WTC11 (cell line): ENCODE measurements at regions not wholly inside any gene's neighbourhood (a gene's known extent, or its start where the extent isn't known, plus 50 kb on each side); places are given as distances from the start of the nearest gene placed in this dataset.

Experiments
- ATAC-seq: fragments of 200-7000 bp; cut with Tn5 transposase; 2 replicates; pipeline ENCODE4 v1.10.0; 2021; ENCODE audit warnings: mild to moderate bottlenecking, moderate library complexity
- CTCF ChIA-PET: fragments of 300-600 bp; sonication (Branson Sonifier 250); formaldehyde crosslinking; loops from one replicate; lab custom pipeline; 2021; ENCODE audit warnings: antibody characterized with exemption; lab: Charles Lee
- POLR2A ChIA-PET: fragments of 350-600 bp; sonication (Branson Sonifier 250); formaldehyde crosslinking; loops from one replicate; lab custom pipeline; 2021; ENCODE audit warnings: antibody characterized with exemption; lab: Charles Lee
- DNase-seq: peaks from one replicate; pipeline ENCODE4 v3.0.0; 2021; ENCODE audit warnings: low spot score
- H3K27ac Mint-ChIP-seq: 2 replicates; pipeline ENCODE4 v1.8.0; 2021; ENCODE audit warnings: mixed read lengths
- H3K27me3 Mint-ChIP-seq: 2 replicates; pipeline ENCODE4 v1.8.0; 2021; ENCODE audit warnings: low read depth, mild to moderate bottlenecking, moderate library complexity, mixed read lengths
- H3K36me3 Mint-ChIP-seq: 2 replicates; pipeline ENCODE4 v1.8.0; 2021; ENCODE audit warnings: mixed read lengths
- H3K4me1 Mint-ChIP-seq: 2 replicates; pipeline ENCODE4 v1.8.0; 2022; ENCODE audit warnings: mixed read lengths
- H3K4me3 Mint-ChIP-seq: 2 replicates; pipeline ENCODE4 v1.8.0; 2021; ENCODE audit warnings: mild to moderate bottlenecking, moderate library complexity, mixed read lengths
- H3K9me3 Mint-ChIP-seq: 2 replicates; pipeline ENCODE4 v1.8.0; 2021; ENCODE audit warnings: mixed read lengths
- CREM ChIP-seq: sonication (generic); formaldehyde crosslinking; IDR thresholded peaks from 2 replicates; pipeline ENCODE4 v1.8.1; 2022; ENCODE audit warnings: mild to moderate bottlenecking, missing genetic modification reagents, moderate library complexity
- FOXP4 ChIP-seq: sonication (generic); formaldehyde crosslinking; IDR thresholded peaks from 2 replicates; pipeline ENCODE4 v1.8.0; 2022; ENCODE audit warnings: mild to moderate bottlenecking, missing genetic modification reagents
- GTF2I ChIP-seq: fragments of 250-450 bp; sonication (Bioruptor Pico); conservative IDR thresholded peaks from 2 replicates; pipeline ENCODE4 v1.4.0; 2021; ENCODE audit warnings: mild to moderate bottlenecking
- NFATC4 ChIP-seq: fragments of 250-450 bp; sonication (Bioruptor Pico); IDR thresholded peaks from 2 replicates; pipeline ENCODE4 v1.9.0; 2021; ENCODE audit warnings: mild to moderate bottlenecking
- NFYB ChIP-seq: sonication (generic); formaldehyde crosslinking; conservative IDR thresholded peaks from 2 replicates; pipeline ENCODE4 v1.8.0; 2022; ENCODE audit warnings: low read depth, missing genetic modification reagents
- NR2C2 ChIP-seq: sonication (generic); formaldehyde crosslinking; IDR thresholded peaks from 2 replicates; pipeline ENCODE4 v1.8.0; 2022; ENCODE audit warnings: mild to moderate bottlenecking, missing genetic modification reagents
- PREB ChIP-seq: sonication (generic); formaldehyde crosslinking; IDR thresholded peaks from 2 replicates; pipeline ENCODE4 v1.8.1; 2022; ENCODE audit warnings: mild to moderate bottlenecking, missing genetic modification reagents, moderate library complexity, borderline replicate concordance
- PRRX2 ChIP-seq: fragments of 250-450 bp; sonication (Bioruptor Pico); IDR thresholded peaks from 2 replicates; pipeline ENCODE4 v1.8.0; 2021; ENCODE audit warnings: mild to moderate bottlenecking
- TP53 ChIP-seq: sonication (generic); formaldehyde crosslinking; IDR thresholded peaks from 2 replicates; pipeline ENCODE4 v1.8.1; 2023; ENCODE audit warnings: mild to moderate bottlenecking, missing genetic modification reagents
- USF2 ChIP-seq: sonication (generic); formaldehyde crosslinking; IDR thresholded peaks from 2 replicates; pipeline ENCODE4 v1.8.1; 2023; ENCODE audit warnings: mild to moderate bottlenecking, missing genetic modification reagents, moderate library complexity
- ZMAT4 ChIP-seq: fragments of 250-450 bp; sonication (Bioruptor Pico); IDR thresholded peaks from 2 replicates; pipeline ENCODE4 v1.9.0; 2021; ENCODE audit warnings: mild to moderate bottlenecking
- ZNF121 ChIP-seq: sonication (generic); formaldehyde crosslinking; IDR thresholded peaks from 2 replicates; pipeline ENCODE4 v1.8.0; 2023; ENCODE audit warnings: missing genetic modification reagents
- ZNF219 ChIP-seq: sonication (generic); formaldehyde crosslinking; IDR thresholded peaks from 2 replicates; pipeline ENCODE4 v1.8.0; 2023; ENCODE audit warnings: missing genetic modification reagents, mild to moderate bottlenecking, borderline replicate concordance
- ZNF423 ChIP-seq: fragments of 250-450 bp; sonication (Bioruptor Pico); IDR thresholded peaks from 2 replicates; pipeline ENCODE4 v2.1.2; 2022; ENCODE audit warnings: mild to moderate bottlenecking, moderate library complexity
- TF ChIP-seq, protein P1 (sequence below): sonication (generic); formaldehyde crosslinking; IDR thresholded peaks from 2 replicates; pipeline ENCODE4 v1.8.1; 2022; ENCODE audit warnings: mild to moderate bottlenecking, moderate library complexity, missing genetic modification reagents
- TF ChIP-seq, protein P2 (sequence below): sonication (generic); formaldehyde crosslinking; IDR thresholded peaks from 2 replicates; pipeline ENCODE4 v1.8.1; 2023; ENCODE audit warnings: mild to moderate bottlenecking, missing genetic modification reagents, moderate library complexity
- TF ChIP-seq, protein P3 (sequence below): fragments of 250-450 bp; sonication (Bioruptor Pico); conservative IDR thresholded peaks from 2 replicates; pipeline ENCODE4 v1.9.0; 2021; ENCODE audit warnings: mild to moderate bottlenecking
- TF ChIP-seq, protein P4 (sequence below): sonication (generic); formaldehyde crosslinking; conservative IDR thresholded peaks from 2 replicates; pipeline ENCODE4 v1.8.1; 2022; ENCODE audit warnings: mild to moderate bottlenecking, missing genetic modification reagents
- TF ChIP-seq, protein P5 (sequence below): sonication (generic); formaldehyde crosslinking; IDR thresholded peaks from 2 replicates; pipeline ENCODE4 v1.8.1; 2022; ENCODE audit warnings: low read depth, mild to moderate bottlenecking, moderate library complexity, missing genetic modification reagents, borderline replicate concordance

DNA sequence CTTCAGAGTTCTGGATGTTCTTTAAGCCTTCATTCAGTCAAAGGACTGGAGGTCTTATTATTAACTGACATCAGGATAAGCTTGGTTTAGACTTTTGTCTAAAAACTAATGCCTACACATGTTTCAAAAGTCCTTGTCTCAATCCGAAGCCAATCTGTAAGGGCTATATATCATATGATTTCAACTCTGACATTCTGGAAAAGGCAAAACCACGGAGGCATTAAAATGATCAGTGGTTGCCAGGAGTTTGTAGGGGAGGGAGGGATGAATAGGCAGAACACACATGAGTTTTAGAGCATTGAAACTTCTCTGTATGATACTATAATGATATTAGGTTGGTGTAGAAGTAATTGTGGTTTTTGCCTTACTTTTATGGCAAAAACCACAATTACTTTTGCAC lies 1285.8 kb upstream of the CITED2 start:
- Mint-ChIP-seq H3K4me3 (no peak overlapping the region), H3K27ac (no peak overlapping the region), H3K4me1 (no peaks in the 10 kb centered on the region), H3K36me3 (no peaks in the 10 kb centered on the region), H3K27me3 (no peaks in the 10 kb centered on the region)
- CTCF ChIA-PET = no interaction called here
- no peak for ATAC-seq
- no peak for TF ChIP-seq NFYB (CRISPR knock-in tag)
- no peak for TF ChIP-seq ZMAT4 (CRISPR knock-in tag)
- TF ChIP-seq PREB (CRISPR knock-in tag) = no peak
- no peak for TF ChIP-seq GTF2I (CRISPR knock-in tag)
- no peak for TF ChIP-seq TP53 (CRISPR knock-in tag)
- TF ChIP-seq USF2 (CRISPR knock-in tag) = no peak
- TF ChIP-seq, protein P1, sequence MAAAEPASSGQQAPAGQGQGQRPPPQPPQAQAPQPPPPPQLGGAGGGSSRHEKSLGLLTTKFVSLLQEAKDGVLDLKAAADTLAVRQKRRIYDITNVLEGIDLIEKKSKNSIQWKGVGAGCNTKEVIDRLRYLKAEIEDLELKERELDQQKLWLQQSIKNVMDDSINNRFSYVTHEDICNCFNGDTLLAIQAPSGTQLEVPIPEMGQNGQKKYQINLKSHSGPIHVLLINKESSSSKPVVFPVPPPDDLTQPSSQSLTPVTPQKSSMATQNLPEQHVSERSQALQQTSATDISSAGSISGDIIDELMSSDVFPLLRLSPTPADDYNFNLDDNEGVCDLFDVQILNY (CRISPR knock-in tag) = no peak
- TF ChIP-seq, all 79 proteins: peak for 0
- no peak for DNase-seq
- POLR2A ChIA-PET = no interaction called here
- H3K9me3 Mint-ChIP-seq = no peaks in the 10 kb centered on the region

DNA sequence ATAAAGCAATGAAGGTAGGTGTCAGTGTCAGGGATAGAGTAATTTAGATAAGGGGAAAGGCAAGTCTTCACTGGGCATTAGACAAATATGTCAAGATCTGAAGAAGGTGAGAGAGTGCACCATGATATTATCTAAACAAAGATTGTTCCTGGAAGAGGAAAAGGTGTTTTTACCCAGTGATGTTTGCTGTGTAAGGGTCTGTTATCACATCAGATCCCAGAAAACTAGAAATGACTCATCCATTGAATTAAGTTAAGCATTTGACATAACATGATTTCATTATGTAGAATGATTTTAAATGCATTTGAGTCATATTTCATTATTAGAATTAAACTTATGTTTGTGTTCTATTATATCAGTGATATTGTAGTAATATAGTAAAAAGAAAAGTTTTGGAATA lies 1279.5 kb upstream of the CITED2 start:
- ATAC-seq (no peak), DNase-seq (no peak)
- CTCF ChIA-PET = no interaction called here
- H3K9me3 Mint-ChIP-seq = peaks cover 7% of the 10 kb centered on the region
- no peak overlapping the region for H3K4me3 Mint-ChIP-seq
- no peaks in the 10 kb centered on the region for H3K4me1 Mint-ChIP-seq
- H3K27ac Mint-ChIP-seq = no peak overlapping the region
- no peaks in the 10 kb centered on the region for H3K27me3 Mint-ChIP-seq
- POLR2A ChIA-PET = no interaction called here
- TF ChIP-seq, protein P2, sequence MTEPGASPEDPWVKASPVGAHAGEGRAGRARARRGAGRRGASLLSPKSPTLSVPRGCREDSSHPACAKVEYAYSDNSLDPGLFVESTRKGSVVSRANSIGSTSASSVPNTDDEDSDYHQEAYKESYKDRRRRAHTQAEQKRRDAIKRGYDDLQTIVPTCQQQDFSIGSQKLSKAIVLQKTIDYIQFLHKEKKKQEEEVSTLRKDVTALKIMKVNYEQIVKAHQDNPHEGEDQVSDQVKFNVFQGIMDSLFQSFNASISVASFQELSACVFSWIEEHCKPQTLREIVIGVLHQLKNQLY (CRISPR knock-in tag) = no peak
- TF ChIP-seq NFATC4 (CRISPR knock-in tag) = no peak
- TF ChIP-seq ZNF121 = no peak
- TF ChIP-seq, protein P3, sequence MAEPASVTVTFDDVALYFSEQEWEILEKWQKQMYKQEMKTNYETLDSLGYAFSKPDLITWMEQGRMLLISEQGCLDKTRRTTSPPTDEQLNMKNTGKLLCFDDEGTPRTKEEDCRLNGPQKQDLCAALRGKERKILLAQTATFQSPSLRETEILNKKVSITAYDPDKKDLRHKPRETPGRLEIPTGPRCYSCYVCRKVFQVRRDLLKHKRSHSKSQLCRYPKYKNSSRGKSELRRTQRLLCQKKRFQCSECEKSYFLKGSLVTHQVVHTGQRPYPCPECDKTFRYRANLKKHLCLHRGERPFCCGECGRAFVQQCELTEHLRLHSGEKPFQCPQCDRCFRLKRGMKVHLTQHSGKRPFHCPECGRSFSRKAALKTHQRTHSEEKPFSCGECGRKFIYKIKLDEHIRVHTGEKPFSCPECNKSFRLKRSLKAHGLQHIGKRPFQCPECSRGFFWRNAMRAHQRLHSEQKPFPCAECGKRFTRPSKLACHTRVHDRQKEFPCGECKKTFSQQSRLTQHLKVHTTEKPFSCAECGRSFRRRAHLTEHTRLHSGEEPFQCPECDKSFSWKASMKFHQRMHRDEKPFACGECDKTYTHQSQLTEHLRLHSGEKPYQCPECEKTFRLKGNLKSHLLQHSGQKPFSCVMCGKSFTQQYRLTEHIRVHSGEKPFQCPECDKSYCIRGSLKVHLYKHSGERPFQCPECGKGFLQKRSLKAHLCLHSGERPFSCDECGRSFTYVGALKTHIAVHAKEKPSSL = no peak
- TF ChIP-seq ZNF423 (CRISPR knock-in tag) = no peak
- TF ChIP-seq NR2C2 = no peak
- no peak for TF ChIP-seq ZNF219
- no peak for TF ChIP-seq PRRX2 (CRISPR knock-in tag)
- TF ChIP-seq CREM (CRISPR knock-in tag) = no peak
- TF ChIP-seq, protein P4, sequence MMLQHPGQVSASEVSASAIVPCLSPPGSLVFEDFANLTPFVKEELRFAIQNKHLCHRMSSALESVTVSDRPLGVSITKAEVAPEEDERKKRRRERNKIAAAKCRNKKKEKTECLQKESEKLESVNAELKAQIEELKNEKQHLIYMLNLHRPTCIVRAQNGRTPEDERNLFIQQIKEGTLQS = no peak
- TF ChIP-seq, protein P5, sequence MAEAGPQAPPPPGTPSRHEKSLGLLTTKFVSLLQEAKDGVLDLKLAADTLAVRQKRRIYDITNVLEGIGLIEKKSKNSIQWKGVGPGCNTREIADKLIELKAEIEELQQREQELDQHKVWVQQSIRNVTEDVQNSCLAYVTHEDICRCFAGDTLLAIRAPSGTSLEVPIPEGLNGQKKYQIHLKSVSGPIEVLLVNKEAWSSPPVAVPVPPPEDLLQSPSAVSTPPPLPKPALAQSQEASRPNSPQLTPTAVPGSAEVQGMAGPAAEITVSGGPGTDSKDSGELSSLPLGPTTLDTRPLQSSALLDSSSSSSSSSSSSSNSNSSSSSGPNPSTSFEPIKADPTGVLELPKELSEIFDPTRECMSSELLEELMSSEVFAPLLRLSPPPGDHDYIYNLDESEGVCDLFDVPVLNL = no peak
- TF ChIP-seq FOXP4 (CRISPR knock-in tag) = no peak
- TF ChIP-seq, all 79 proteins: peak for 0
- H3K36me3 Mint-ChIP-seq = no peaks in the 10 kb centered on the region
